ENCODE measurements at regions not wholly inside any gene's neighbourhood (a gene's known extent, or its start where the extent isn't known, plus 50 kb on each side); places are given as distances from the start of the nearest gene placed in this dataset.
"Not testable (repeated sequence)": the region's sequence is repeated elsewhere in the genome, so short reads cannot be mapped to it uniquely, and the experiment has no call there.

GRCh38 chr7:80292634-80293033 is 158.0 kb downstream of the GNAI1 start:
- DNase-seq (ENCODE audit: low read depth) = not testable (repeated sequence)

- DNase-seq (ENCODE audit: low read depth) = no peak
Measured at GRCh38 chr7:80288175-80289122, 153.8 kb downstream of the GNAI1 start.

GRCh38 chr7:80287400-80288174 is 153.0 kb downstream of the GNAI1 start:
- DNase-seq (ENCODE audit: low read depth) = no peak

GRCh38 chr7:80286611-80287010 is 152.0 kb downstream of the GNAI1 start:
- no peak for DNase-seq (ENCODE audit: low read depth)

- DNase-seq (ENCODE audit: low read depth) = peak; percentile 66
Measured at GRCh38 chr7:80284855-80285254, 150.2 kb downstream of the GNAI1 start.

GRCh38 chr7:80279760-80280159 is 145.1 kb downstream of the GNAI1 start:
- DNase-seq (ENCODE audit: low read depth) = no peak

- no peak for DNase-seq (ENCODE audit: low read depth)
Measured at GRCh38 chr7:80278737-80279136, 144.1 kb downstream of the GNAI1 start.

GRCh38 chr7:80277434-80278427 is 143.1 kb downstream of the GNAI1 start:
- DNase-seq (ENCODE audit: low read depth) = no peak

Data from stromal cell of bone marrow (primary cell).